ENCODE measurements at regions not wholly inside any gene's neighbourhood (a gene's known extent, or its start where the extent isn't known, plus 50 kb on each side); places are given as distances from the start of the nearest gene placed in this dataset.

GRCh38 chr5:18023275-18023674, 389.0 kb downstream of the TAF11L14 start:
- Histone ChIP-seq H3K4me3 (ENCODE audit: low read depth, low read length) (no peak overlapping the region), H3K9me3 (no peaks in the 10 kb centered on the region), H3K27me3 (no peaks in the 10 kb centered on the region), H3K4me1 (no peaks in the 10 kb centered on the region), H3K36me3 (no peaks in the 10 kb centered on the region)
- DNase-seq, result no peak
- no peak for TF ChIP-seq CTCF (IDR thresholded peaks at IDR 0.05; ENCODE audit: low read depth, low read length)

GRCh38 chr5:18023986-18024385, 389.7 kb downstream of the TAF11L14 start:
- Histone ChIP-seq H3K27me3 (no peaks in the 10 kb centered on the region), H3K36me3 (no peaks in the 10 kb centered on the region), H3K4me1 (no peaks in the 10 kb centered on the region), H3K4me3 (ENCODE audit: low read depth, low read length) (no peak overlapping the region), H3K9me3 (no peaks in the 10 kb centered on the region)
- no peak for TF ChIP-seq CTCF (IDR thresholded peaks at IDR 0.05; ENCODE audit: low read depth, low read length)
- no peak for DNase-seq

GRCh38 chr5:18024542-18024941, 390.3 kb downstream of the TAF11L14 start:
- Histone ChIP-seq H3K9me3 (no peaks in the 10 kb centered on the region), H3K36me3 (no peaks in the 10 kb centered on the region), H3K4me1 (no peaks in the 10 kb centered on the region), H3K27me3 (no peaks in the 10 kb centered on the region), H3K4me3 (ENCODE audit: low read depth, low read length) (no peak overlapping the region)
- DNase-seq, result no peak
- TF ChIP-seq CTCF (IDR thresholded peaks at IDR 0.05; ENCODE audit: low read depth, low read length), result 0 out of 2 replicates have a peak, but pooled peaks have one; percentile 10

GRCh38 chr5:18027241-18027867, 393.1 kb downstream of the TAF11L14 start:
- Histone ChIP-seq H3K27me3 (no peaks in the 10 kb centered on the region), H3K4me3 (ENCODE audit: low read depth, low read length) (no peak overlapping the region), H3K4me1 (no peaks in the 10 kb centered on the region), H3K36me3 (no peaks in the 10 kb centered on the region), H3K9me3 (no peaks in the 10 kb centered on the region)
- TF ChIP-seq CTCF (IDR thresholded peaks at IDR 0.05; ENCODE audit: low read depth, low read length), result no peak
- no peak for DNase-seq

GRCh38 chr5:18028036-18028435, 393.8 kb downstream of the TAF11L14 start:
- no peak overlapping the region for H3K4me3 ChIP-seq (ENCODE audit: low read depth, low read length)
- no peaks in the 10 kb centered on the region for H3K27me3 ChIP-seq

More at GRCh38 chr5:18028036-18028435, 393.8 kb downstream of the TAF11L14 start:
- no peaks in the 10 kb centered on the region for H3K4me1 ChIP-seq
- H3K36me3 ChIP-seq, result no peaks in the 10 kb centered on the region
- DNase-seq, result no peak
- H3K9me3 ChIP-seq, result no peaks in the 10 kb centered on the region
- no peak for TF ChIP-seq CTCF (IDR thresholded peaks at IDR 0.05; ENCODE audit: low read depth, low read length)
